Upper lobe of left lung (tissue), 4 donors: ENCODE measurements at regions not wholly inside any gene's neighbourhood (a gene's known extent, or its start where the extent isn't known, plus 50 kb on each side); places are given as distances from the start of the nearest gene placed in this dataset.

Experiments used
- POLR2A ChIP-seq, 4 donors: fragments of 450-650 bp; IDR thresholded peaks; one replicate each; pipeline ENCODE4 v1.5.1; 2016 to 2017; ENCODE audit warnings: antibody characterized with exemption in 4 of 4, mild to moderate bottlenecking in 2 of 4
- POLR2AphosphoS5 ChIP-seq, 2 donors: sonication (generic); formaldehyde crosslinking; IDR thresholded peaks; one replicate each; pipeline ENCODE4 v1.5.1; 2017; ENCODE audit warnings: antibody characterized with exemption in 2 of 2
- TF ChIP-seq, protein P1 (sequence below), 6 experiments: fragments of 450-650 bp in 4 of 6; fragments of 200-600 bp in 2 of 6; sonication (generic) in 2 of 6; IDR thresholded peaks; one replicate each; pipeline ENCODE4 v1.5.1; 2016 to 2019; ENCODE audit warnings: antibody characterized with exemption in 6 of 6

DNA sequence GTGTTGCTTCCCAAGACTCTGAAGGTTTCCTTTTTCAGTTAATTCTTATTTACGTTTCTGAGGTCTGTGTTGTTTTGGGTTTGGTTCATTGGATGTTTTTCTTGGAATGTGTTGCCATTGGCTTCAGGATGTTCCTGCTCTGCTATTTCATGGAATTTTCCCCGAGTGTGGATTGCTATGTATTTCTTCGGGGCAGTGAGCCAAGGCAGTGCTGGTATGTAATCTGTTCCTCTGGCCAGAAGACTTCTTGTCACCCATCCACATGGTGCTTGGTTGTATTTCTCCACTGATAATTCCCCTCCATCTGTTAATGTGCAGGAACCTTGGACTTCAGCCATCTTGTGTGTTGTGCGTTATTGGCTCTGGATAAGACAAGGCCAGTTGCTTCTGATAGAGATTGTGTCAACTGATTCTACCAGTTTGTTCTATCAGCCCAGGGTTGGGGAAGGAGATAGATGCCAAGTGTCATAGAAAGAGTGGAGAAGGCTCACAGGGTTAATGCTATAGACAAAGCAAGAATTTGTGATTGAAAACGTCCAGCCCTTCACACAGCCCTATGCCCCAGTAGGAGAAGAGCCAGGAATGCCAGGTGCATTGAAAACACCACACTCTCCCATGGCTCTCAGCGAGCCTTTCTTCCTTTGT is 505.2 kb downstream of the PLPP3 start:
- TF ChIP-seq, protein P1, sequence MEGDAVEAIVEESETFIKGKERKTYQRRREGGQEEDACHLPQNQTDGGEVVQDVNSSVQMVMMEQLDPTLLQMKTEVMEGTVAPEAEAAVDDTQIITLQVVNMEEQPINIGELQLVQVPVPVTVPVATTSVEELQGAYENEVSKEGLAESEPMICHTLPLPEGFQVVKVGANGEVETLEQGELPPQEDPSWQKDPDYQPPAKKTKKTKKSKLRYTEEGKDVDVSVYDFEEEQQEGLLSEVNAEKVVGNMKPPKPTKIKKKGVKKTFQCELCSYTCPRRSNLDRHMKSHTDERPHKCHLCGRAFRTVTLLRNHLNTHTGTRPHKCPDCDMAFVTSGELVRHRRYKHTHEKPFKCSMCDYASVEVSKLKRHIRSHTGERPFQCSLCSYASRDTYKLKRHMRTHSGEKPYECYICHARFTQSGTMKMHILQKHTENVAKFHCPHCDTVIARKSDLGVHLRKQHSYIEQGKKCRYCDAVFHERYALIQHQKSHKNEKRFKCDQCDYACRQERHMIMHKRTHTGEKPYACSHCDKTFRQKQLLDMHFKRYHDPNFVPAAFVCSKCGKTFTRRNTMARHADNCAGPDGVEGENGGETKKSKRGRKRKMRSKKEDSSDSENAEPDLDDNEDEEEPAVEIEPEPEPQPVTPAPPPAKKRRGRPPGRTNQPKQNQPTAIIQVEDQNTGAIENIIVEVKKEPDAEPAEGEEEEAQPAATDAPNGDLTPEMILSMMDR (IDR thresholded peaks at IDR 0.05): no peak
- TF ChIP-seq POLR2A (IDR thresholded peaks at IDR 0.05): no peak
- TF ChIP-seq POLR2AphosphoS5 (IDR thresholded peaks at IDR 0.05): peak; percentile 37 to 40
